ENCODE measurements at regions not wholly inside any gene's neighbourhood (a gene's known extent, or its start where the extent isn't known, plus 50 kb on each side); places are given as distances from the start of the nearest gene placed in this dataset.

- no peak for DNase-seq
- no peak overlapping the region for H3K23ac ChIP-seq (ENCODE audit: low read length in 2 of 2)
- no peaks in the 10 kb centered on the region for H3K79me1 ChIP-seq (replicated peaks; ENCODE audit: low read length, poor library complexity, severe bottlenecking)
- H2BK5ac ChIP-seq (ENCODE audit: low read depth, low read length, poor library complexity, severe bottlenecking): no peak overlapping the region
- peak overlapping the region in 1 of 2 experiments; percentile 37 for H2BK12ac ChIP-seq (ENCODE audit: low read length in 2 of 2)
- no peak overlapping the region for H2BK120ac ChIP-seq (ENCODE audit: low read depth, low read length)
- no peak overlapping the region for H4K8ac ChIP-seq (ENCODE audit: low read length)
- H3K4ac ChIP-seq (ENCODE audit: low read depth in 1 of 2, low read length in 2 of 2): no peak overlapping the region
- no peak overlapping the region for H4K91ac ChIP-seq (ENCODE audit: low read length)
- H3K9ac ChIP-seq (ENCODE audit: low read length): no peak overlapping the region
- no peaks in the 10 kb centered on the region for H3K27me3 ChIP-seq (ENCODE audit: control insufficient read depth in 1 of 2, insufficient read depth in 1 of 2, low read length in 2 of 2)
- no peaks in the 10 kb centered on the region for H3K36me3 ChIP-seq (ENCODE audit: control insufficient read depth in 1 of 2, insufficient read depth in 2 of 2, low read depth in 1 of 2, low read length in 2 of 2)
- H3K4me2 ChIP-seq (ENCODE audit: low read length, poor library complexity, severe bottlenecking): no peak overlapping the region
- WGBS: 92% methylated on average over 5 of the region's 5 CpGs
- H3K27ac ChIP-seq (ENCODE audit: low read length, poor library complexity, severe bottlenecking): no peak overlapping the region
- no peak overlapping the region for H3K18ac ChIP-seq (ENCODE audit: low read depth in 1 of 2, low read length in 2 of 2)
- no peak overlapping the region for H2AFZ ChIP-seq (ENCODE audit: low read depth, low read length)
- no peak overlapping the region for H2BK15ac ChIP-seq (ENCODE audit: low read depth, poor library complexity, severe bottlenecking)
- no peaks in the 10 kb centered on the region for H3K9me3 ChIP-seq (ENCODE audit: control insufficient read depth, low read length)
- no peak overlapping the region for H2AK5ac ChIP-seq (ENCODE audit: low read length, severe bottlenecking)
- H3K4me3 ChIP-seq (ENCODE audit: insufficient read depth in 1 of 2, low read depth in 1 of 2, low read length in 2 of 2): no peak overlapping the region
- peaks cover 23% of the 10 kb centered on the region for H3K4me1 ChIP-seq (ENCODE audit: control insufficient read depth, insufficient read depth, low read depth, low read length)
- no peak overlapping the region for H3K14ac ChIP-seq (ENCODE audit: low read length in 2 of 2)
Observed at GRCh38 chr20:50342638-50343102, 152.0 kb downstream of the CEBPB start.

- Histone ChIP-seq H2BK12ac (ENCODE audit: low read length in 2 of 2) (peak overlapping the region in 1 of 2 experiments; percentile 19), H4K91ac (ENCODE audit: low read length) (peak overlapping the region; percentile 74), H3K4me2 (ENCODE audit: low read length, poor library complexity, severe bottlenecking) (no peak overlapping the region), H2BK15ac (ENCODE audit: low read depth, poor library complexity, severe bottlenecking) (no peak overlapping the region), H3K79me1 (replicated peaks; ENCODE audit: low read length, poor library complexity, severe bottlenecking) (no peaks in the 10 kb centered on the region), H3K27ac (ENCODE audit: low read length, poor library complexity, severe bottlenecking) (no peak overlapping the region), H3K27me3 (ENCODE audit: control insufficient read depth in 1 of 2, insufficient read depth in 1 of 2, low read length in 2 of 2) (no peaks in the 10 kb centered on the region), H3K9ac (ENCODE audit: low read length) (no peak overlapping the region), H3K4me1 (ENCODE audit: control insufficient read depth, insufficient read depth, low read depth, low read length) (peaks cover 23% of the 10 kb centered on the region), H3K23ac (ENCODE audit: low read length in 2 of 2) (no peak overlapping the region), H2AK5ac (ENCODE audit: low read length, severe bottlenecking) (no peak overlapping the region), H3K18ac (ENCODE audit: low read depth in 1 of 2, low read length in 2 of 2) (peak overlapping the region in 1 of 2 experiments; percentile 46), H4K8ac (ENCODE audit: low read length) (no peak overlapping the region), H2BK120ac (ENCODE audit: low read depth, low read length) (no peak overlapping the region), H3K4me3 (ENCODE audit: insufficient read depth in 1 of 2, low read depth in 1 of 2, low read length in 2 of 2) (no peak overlapping the region), H2AFZ (ENCODE audit: low read depth, low read length) (no peak overlapping the region), H3K14ac (ENCODE audit: low read length in 2 of 2) (peak overlapping the region in 1 of 2 experiments; percentile 49), H3K4ac (ENCODE audit: low read depth in 1 of 2, low read length in 2 of 2) (peak overlapping the region in 1 of 2 experiments; percentile 41), H3K9me3 (ENCODE audit: control insufficient read depth, low read length) (no peaks in the 10 kb centered on the region), H2BK5ac (ENCODE audit: low read depth, low read length, poor library complexity, severe bottlenecking) (no peak overlapping the region), H3K36me3 (ENCODE audit: control insufficient read depth in 1 of 2, insufficient read depth in 2 of 2, low read depth in 1 of 2, low read length in 2 of 2) (no peaks in the 10 kb centered on the region)
- WGBS: 84% methylated on average over 10 of the region's 10 CpGs
- DNase-seq: no peak
Observed at GRCh38 chr20:50343125-50343489, 152.5 kb downstream of the CEBPB start.

GRCh38 chr20:50343490-50344179, 153.0 kb downstream of the CEBPB start:
- Histone ChIP-seq H2AFZ (ENCODE audit: low read depth, low read length) (no peak overlapping the region), H3K14ac (ENCODE audit: low read length in 2 of 2) (peak overlapping the region in 1 of 2 experiments; percentile 49), H3K4ac (ENCODE audit: low read depth in 1 of 2, low read length in 2 of 2) (peak overlapping the region; percentile 10 to 41), H3K4me1 (ENCODE audit: control insufficient read depth, insufficient read depth, low read depth, low read length) (peaks cover 19% of the 10 kb centered on the region), H3K27ac (ENCODE audit: low read length, poor library complexity, severe bottlenecking) (no peak overlapping the region), H3K79me1 (replicated peaks; ENCODE audit: low read length, poor library complexity, severe bottlenecking) (no peaks in the 10 kb centered on the region), H3K36me3 (ENCODE audit: control insufficient read depth in 1 of 2, insufficient read depth in 2 of 2, low read depth in 1 of 2, low read length in 2 of 2) (no peaks in the 10 kb centered on the region), H3K4me3 (ENCODE audit: insufficient read depth in 1 of 2, low read depth in 1 of 2, low read length in 2 of 2) (no peak overlapping the region), H4K8ac (ENCODE audit: low read length) (no peak overlapping the region), H2BK5ac (ENCODE audit: low read depth, low read length, poor library complexity, severe bottlenecking) (no peak overlapping the region), H2BK12ac (ENCODE audit: low read length in 2 of 2) (peak overlapping the region; percentile 19 to 84), H3K27me3 (ENCODE audit: control insufficient read depth in 1 of 2, insufficient read depth in 1 of 2, low read length in 2 of 2) (no peaks in the 10 kb centered on the region), H3K18ac (ENCODE audit: low read depth in 1 of 2, low read length in 2 of 2) (peak overlapping the region; percentile 3 to 46), H2AK5ac (ENCODE audit: low read length, severe bottlenecking) (no peak overlapping the region), H2BK120ac (ENCODE audit: low read depth, low read length) (no peak overlapping the region), H3K4me2 (ENCODE audit: low read length, poor library complexity, severe bottlenecking) (no peak overlapping the region), H3K9me3 (ENCODE audit: control insufficient read depth, low read length) (no peaks in the 10 kb centered on the region), H3K9ac (ENCODE audit: low read length) (no peak overlapping the region), H4K91ac (ENCODE audit: low read length) (peak overlapping the region; percentile 74), H2BK15ac (ENCODE audit: low read depth, poor library complexity, severe bottlenecking) (peak overlapping the region; percentile 31), H3K23ac (ENCODE audit: low read length in 2 of 2) (no peak overlapping the region)
- WGBS: 93% methylated on average over 25 of the region's 25 CpGs
- DNase-seq: no peak

GRCh38 chr20:50344232-50345071, 153.8 kb downstream of the CEBPB start:
- no peaks in the 10 kb centered on the region for H3K79me1 ChIP-seq (replicated peaks; ENCODE audit: low read length, poor library complexity, severe bottlenecking)
- H2BK12ac ChIP-seq (ENCODE audit: low read length in 2 of 2): peak overlapping the region; percentile 92 to 96
- H3K9ac ChIP-seq (ENCODE audit: low read length): no peak overlapping the region
- H3K9me3 ChIP-seq (ENCODE audit: control insufficient read depth, low read length): no peaks in the 10 kb centered on the region
- no peak for DNase-seq
- H4K91ac ChIP-seq (ENCODE audit: low read length): peak overlapping the region; percentile 37
- no peak overlapping the region for H3K23ac ChIP-seq (ENCODE audit: low read length in 2 of 2)
- H3K4me1 ChIP-seq (ENCODE audit: control insufficient read depth, insufficient read depth, low read depth, low read length): peaks cover 12% of the 10 kb centered on the region
- 90% methylated on average over 11 of the region's 11 CpGs for WGBS
- no peaks in the 10 kb centered on the region for H3K36me3 ChIP-seq (ENCODE audit: control insufficient read depth in 1 of 2, insufficient read depth in 2 of 2, low read depth in 1 of 2, low read length in 2 of 2)
- no peak overlapping the region for H2BK120ac ChIP-seq (ENCODE audit: low read depth, low read length)
- H2BK5ac ChIP-seq (ENCODE audit: low read depth, low read length, poor library complexity, severe bottlenecking): no peak overlapping the region
- H4K8ac ChIP-seq (ENCODE audit: low read length): peak overlapping the region; percentile 12
- no peak overlapping the region for H2BK15ac ChIP-seq (ENCODE audit: low read depth, poor library complexity, severe bottlenecking)
- no peaks in the 10 kb centered on the region for H3K27me3 ChIP-seq (ENCODE audit: control insufficient read depth in 1 of 2, insufficient read depth in 1 of 2, low read length in 2 of 2)
- no peak overlapping the region for H3K4me2 ChIP-seq (ENCODE audit: low read length, poor library complexity, severe bottlenecking)
- peak overlapping the region in 1 of 2 experiments; percentile 38 for H3K18ac ChIP-seq (ENCODE audit: low read depth in 1 of 2, low read length in 2 of 2)
- peak overlapping the region in 1 of 2 experiments; percentile 46 for H3K4ac ChIP-seq (ENCODE audit: low read depth in 1 of 2, low read length in 2 of 2)
- H2AK5ac ChIP-seq (ENCODE audit: low read length, severe bottlenecking): no peak overlapping the region
- H3K14ac ChIP-seq (ENCODE audit: low read length in 2 of 2): no peak overlapping the region
- no peak overlapping the region for H3K4me3 ChIP-seq (ENCODE audit: insufficient read depth in 1 of 2, low read depth in 1 of 2, low read length in 2 of 2)
- H3K27ac ChIP-seq (ENCODE audit: low read length, poor library complexity, severe bottlenecking): no peak overlapping the region
- H2AFZ ChIP-seq (ENCODE audit: low read depth, low read length): no peak overlapping the region

Data from mesenchymal stem cell (in vitro differentiated cells and primary cell).